ENCODE measurements at regions not wholly inside any gene's neighbourhood (a gene's known extent, or its start where the extent isn't known, plus 50 kb on each side); places are given as distances from the start of the nearest gene placed in this dataset.

DNA sequence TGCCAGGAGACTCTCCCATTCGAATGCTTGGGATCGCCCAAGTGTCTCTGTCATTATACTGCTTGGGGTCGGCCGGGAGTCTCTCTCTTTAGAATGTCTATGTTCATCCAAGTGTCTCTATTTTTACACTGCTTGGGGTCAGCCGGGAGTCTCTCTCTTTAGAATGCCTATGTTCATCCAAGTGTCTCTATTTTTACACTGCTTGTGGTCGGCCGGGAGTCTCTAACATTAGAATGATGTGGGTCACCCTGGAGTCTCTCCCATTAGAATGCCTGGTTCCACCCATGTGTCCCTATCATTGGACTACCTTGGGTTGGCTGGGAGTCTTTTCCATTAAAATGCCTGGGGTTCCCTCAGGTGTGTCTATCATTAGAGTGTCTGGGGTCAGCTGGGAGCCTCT is 2230.4 kb downstream of the TP53TG3F start:
- no peak for ATAC-seq (ENCODE audit: low FRiP score)
- WGBS, 2 donors, result 79 to 81% methylated on average over 7 of the region's 7 CpGs

DNA sequence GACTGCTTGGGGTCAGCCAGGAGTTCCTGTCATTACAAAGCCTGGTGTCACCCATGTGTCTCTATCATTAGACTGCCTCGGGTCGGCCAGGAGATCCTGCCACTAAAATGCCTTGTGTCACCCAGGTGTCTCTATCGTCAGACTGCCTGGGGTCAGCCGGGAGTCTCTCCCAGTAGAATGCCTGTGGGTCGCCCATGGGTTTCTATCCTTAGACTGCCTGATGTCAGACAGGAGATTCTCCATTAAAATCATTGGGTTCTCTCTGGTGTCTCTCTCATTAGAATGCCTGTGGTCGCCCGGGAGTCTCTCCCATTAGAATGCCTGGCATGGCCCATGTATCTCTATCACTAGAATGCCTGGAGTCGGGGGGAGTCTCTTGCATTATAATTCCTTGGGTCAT is 2231.0 kb downstream of the TP53TG3F start:
- intact Hi-C loops (cut with DNase I), result no loop called here
- DNase-seq, result no peak
- H3K9me3 ChIP-seq (ENCODE audit: control insufficient read depth, low read length), result peaks cover 3% of the 10 kb centered on the region
- no peaks in the 10 kb centered on the region for H3K4me1 ChIP-seq (ENCODE audit: control insufficient read depth in 1 of 2, insufficient read depth in 2 of 2, low read length in 2 of 2)
- no peaks in the 10 kb centered on the region for H3K27me3 ChIP-seq (ENCODE audit: control insufficient read depth in 1 of 2, insufficient read depth in 2 of 2, low read length in 1 of 2)
- no peaks in the 10 kb centered on the region for H3K36me3 ChIP-seq (ENCODE audit: control insufficient read depth in 1 of 2, insufficient read depth in 2 of 2, low read length in 1 of 2)
- WGBS, 2 donors, result 74 to 76% methylated on average over 8 of the region's 8 CpGs
- no peak overlapping the region for H3K27ac ChIP-seq (ENCODE audit: low read depth in 1 of 2, low read length in 2 of 2)
- H3K4me3 ChIP-seq (ENCODE audit: low read length in 2 of 2), result no peak overlapping the region
- no peak for ATAC-seq (ENCODE audit: low FRiP score)

More for the DNA sequence above, 2230.4 kb downstream of the TP53TG3F start:
- H3K4me3 ChIP-seq (ENCODE audit: low read length in 2 of 2), result no peak overlapping the region
- H3K4me1 ChIP-seq (ENCODE audit: control insufficient read depth in 1 of 2, insufficient read depth in 2 of 2, low read length in 2 of 2), result no peaks in the 10 kb centered on the region
- no peaks in the 10 kb centered on the region for H3K9me3 ChIP-seq (ENCODE audit: control insufficient read depth, low read length)
- no peak overlapping the region for H3K27ac ChIP-seq (ENCODE audit: low read depth in 1 of 2, low read length in 2 of 2)
- no peak for DNase-seq
- H3K36me3 ChIP-seq (ENCODE audit: control insufficient read depth in 1 of 2, insufficient read depth in 2 of 2, low read length in 1 of 2), result no peaks in the 10 kb centered on the region
- intact Hi-C loops (cut with DNase I), result no loop called here
- H3K27me3 ChIP-seq (ENCODE audit: control insufficient read depth in 1 of 2, insufficient read depth in 2 of 2, low read length in 1 of 2), result no peaks in the 10 kb centered on the region

DNA sequence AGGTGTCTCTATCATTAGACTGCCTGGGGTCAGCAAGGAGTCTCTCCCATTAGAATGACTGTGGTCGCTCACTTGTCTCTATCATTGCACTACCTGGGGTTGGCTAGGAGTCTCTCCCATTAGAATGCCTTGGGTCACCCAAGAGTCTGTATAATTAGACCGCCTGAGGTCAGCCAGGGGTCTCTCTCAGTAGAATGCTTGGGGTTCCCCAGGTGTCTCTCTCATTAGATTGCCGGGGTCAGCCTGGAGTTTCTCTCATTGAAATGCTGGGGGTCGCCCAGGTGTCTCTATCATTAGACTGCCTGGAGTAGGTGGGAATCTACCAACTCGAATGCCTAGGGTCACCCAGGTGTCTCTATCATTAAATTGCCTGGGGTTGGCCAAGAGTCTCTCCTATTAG is 2231.6 kb downstream of the TP53TG3F start:
- DNase-seq (no peak), ATAC-seq (ENCODE audit: low FRiP score) (no peak)
- no peaks in the 10 kb centered on the region for H3K27me3 ChIP-seq (ENCODE audit: control insufficient read depth in 1 of 2, insufficient read depth in 2 of 2, low read length in 1 of 2)
- intact Hi-C loops (cut with DNase I), result no loop called here
- H3K36me3 ChIP-seq (ENCODE audit: control insufficient read depth in 1 of 2, insufficient read depth in 2 of 2, low read length in 1 of 2), result no peaks in the 10 kb centered on the region
- no peaks in the 10 kb centered on the region for H3K4me1 ChIP-seq (ENCODE audit: control insufficient read depth in 1 of 2, insufficient read depth in 2 of 2, low read length in 2 of 2)
- no peak overlapping the region for H3K4me3 ChIP-seq (ENCODE audit: low read length in 2 of 2)
- no peak overlapping the region for H3K27ac ChIP-seq (ENCODE audit: low read depth in 1 of 2, low read length in 2 of 2)
- peaks cover 3% of the 10 kb centered on the region for H3K9me3 ChIP-seq (ENCODE audit: control insufficient read depth, low read length)
- WGBS, 2 donors, result 52 to 54% methylated on average over 5 of the region's 5 CpGs

DNA sequence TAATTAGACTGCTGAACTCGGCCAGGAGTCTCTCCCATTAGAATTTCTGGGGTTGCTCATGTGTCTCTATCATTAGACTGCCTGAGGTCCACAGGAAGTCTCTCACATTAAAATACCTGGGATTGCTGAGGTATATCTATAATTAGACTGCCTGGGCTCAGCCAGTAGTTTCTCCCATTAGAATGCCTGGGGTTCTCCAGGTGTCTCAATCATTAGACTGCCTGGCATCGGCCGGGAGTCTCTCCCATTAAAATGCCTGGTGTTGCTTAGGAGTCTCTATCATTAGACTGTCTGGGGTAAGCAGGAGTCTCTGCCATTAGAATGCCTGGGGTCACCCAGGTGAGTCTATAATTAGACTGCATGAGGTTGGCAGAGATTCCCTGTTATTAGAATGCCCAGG is 2233.4 kb downstream of the TP53TG3F start:
- Histone ChIP-seq H3K4me1 (ENCODE audit: control insufficient read depth in 1 of 2, insufficient read depth in 2 of 2, low read length in 2 of 2) (no peaks in the 10 kb centered on the region), H3K27ac (ENCODE audit: low read depth in 1 of 2, low read length in 2 of 2) (no peak overlapping the region), H3K9me3 (ENCODE audit: control insufficient read depth, low read length) (peaks cover 3% of the 10 kb centered on the region), H3K36me3 (ENCODE audit: control insufficient read depth in 1 of 2, insufficient read depth in 2 of 2, low read length in 1 of 2) (no peaks in the 10 kb centered on the region), H3K27me3 (ENCODE audit: control insufficient read depth in 1 of 2, insufficient read depth in 2 of 2, low read length in 1 of 2) (no peaks in the 10 kb centered on the region), H3K4me3 (ENCODE audit: low read length in 2 of 2) (no peak overlapping the region)
- intact Hi-C loops (cut with DNase I), result no loop called here
- no peak for ATAC-seq (ENCODE audit: low FRiP score)
- DNase-seq, result no peak
- 69 to 72% methylated on average over 3 of the region's 3 CpGs for WGBS, 2 donors

DNA sequence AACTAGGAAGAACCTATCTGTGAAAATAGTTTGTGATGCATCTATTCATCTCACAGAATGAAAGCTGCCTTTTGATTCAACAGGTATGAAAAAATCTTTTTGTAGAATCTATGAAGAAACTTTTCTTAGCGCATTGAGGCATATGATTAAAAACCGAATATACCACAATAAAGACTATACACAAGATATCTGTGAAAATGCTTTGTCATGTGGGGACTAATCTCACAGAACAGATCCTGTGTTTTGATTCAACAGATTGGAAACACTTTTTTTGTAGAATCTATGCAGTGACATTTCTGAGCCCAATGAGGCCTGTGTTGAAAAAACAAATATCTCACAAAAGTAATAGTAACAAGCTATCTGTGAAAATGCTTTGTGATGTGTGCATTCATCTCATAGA is 2247.5 kb downstream of the TP53TG3F start:
- no peaks in the 10 kb centered on the region for H3K36me3 ChIP-seq (ENCODE audit: control insufficient read depth in 1 of 2, insufficient read depth in 2 of 2, low read length in 1 of 2)
- no peaks in the 10 kb centered on the region for H3K9me3 ChIP-seq (ENCODE audit: control insufficient read depth, low read length)
- DNase-seq, result no peak
- intact Hi-C loops (cut with DNase I), result no loop called here
- H3K27ac ChIP-seq (ENCODE audit: low read depth in 1 of 2, low read length in 2 of 2), result no peak overlapping the region
- no peaks in the 10 kb centered on the region for H3K4me1 ChIP-seq (ENCODE audit: control insufficient read depth in 1 of 2, insufficient read depth in 2 of 2, low read length in 2 of 2)
- no peak for ATAC-seq (ENCODE audit: low FRiP score)
- 90 to 92% methylated on average over 2 of the region's 2 CpGs for WGBS, 2 donors
- H3K27me3 ChIP-seq (ENCODE audit: control insufficient read depth in 1 of 2, insufficient read depth in 2 of 2, low read length in 1 of 2), result no peaks in the 10 kb centered on the region
- no peak overlapping the region for H3K4me3 ChIP-seq (ENCODE audit: low read length in 2 of 2)

DNA sequence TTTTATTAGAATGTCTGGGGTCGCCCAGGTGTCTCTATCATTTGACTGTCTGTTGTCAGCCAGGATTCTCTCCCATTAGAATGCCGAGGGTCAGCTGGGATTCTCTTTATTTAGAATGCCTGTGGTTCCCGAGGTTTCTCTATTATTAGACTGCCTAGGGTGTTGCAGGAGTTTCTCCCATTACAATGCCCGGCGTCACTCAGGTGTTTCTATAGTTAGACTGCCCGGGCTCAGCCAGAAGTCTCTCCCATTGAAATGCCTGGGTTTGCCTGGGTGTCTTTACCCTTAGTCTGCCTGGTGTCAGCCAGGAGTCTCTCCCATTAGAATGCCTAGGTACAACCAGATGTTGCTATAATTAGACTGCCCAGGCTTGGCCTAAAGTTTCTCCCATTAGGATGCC is 2252.0 kb downstream of the TP53TG3F start:
- no peaks in the 10 kb centered on the region for H3K4me1 ChIP-seq (ENCODE audit: control insufficient read depth in 1 of 2, insufficient read depth in 2 of 2, low read length in 2 of 2)
- intact Hi-C loops (cut with DNase I), result no loop called here
- no peak overlapping the region for H3K4me3 ChIP-seq (ENCODE audit: low read length in 2 of 2)
- no peak overlapping the region for H3K27ac ChIP-seq (ENCODE audit: low read depth in 1 of 2, low read length in 2 of 2)
- no peak for ATAC-seq (ENCODE audit: low FRiP score)
- no peaks in the 10 kb centered on the region for H3K36me3 ChIP-seq (ENCODE audit: control insufficient read depth in 1 of 2, insufficient read depth in 2 of 2, low read length in 1 of 2)
- no peak for DNase-seq
- H3K9me3 ChIP-seq (ENCODE audit: control insufficient read depth, low read length), result peaks cover 2% of the 10 kb centered on the region
- no peaks in the 10 kb centered on the region for H3K27me3 ChIP-seq (ENCODE audit: control insufficient read depth in 1 of 2, insufficient read depth in 2 of 2, low read length in 1 of 2)
- 65% methylated on average over 6 of the region's 6 CpGs for WGBS, 2 donors

DNA sequence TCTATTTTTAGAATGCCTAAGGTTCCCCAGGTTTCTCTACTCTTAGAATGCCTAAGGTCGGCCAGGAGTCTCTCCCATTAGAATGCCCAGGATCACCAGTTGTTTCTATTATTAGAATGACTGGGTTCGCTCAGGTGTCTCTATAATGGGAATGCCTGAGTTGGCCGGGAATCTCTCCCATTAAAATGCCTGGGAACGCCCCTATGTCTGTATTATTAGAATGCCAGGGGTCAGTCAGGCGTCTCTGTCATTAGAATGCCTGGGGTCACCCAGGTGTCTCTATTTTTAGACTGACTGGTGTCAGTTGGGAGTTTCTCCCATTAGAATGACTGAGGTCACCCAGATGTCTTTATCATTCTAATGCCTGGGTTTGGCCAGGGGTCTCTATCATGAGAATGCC is 2252.5 kb downstream of the TP53TG3F start:
- 60 to 61% methylated on average over 5 of the region's 5 CpGs for WGBS, 2 donors
- DNase-seq (no peak), ATAC-seq (ENCODE audit: low FRiP score) (no peak)
- intact Hi-C loops (cut with DNase I), result no loop called here
- Histone ChIP-seq H3K9me3 (ENCODE audit: control insufficient read depth, low read length) (peaks cover 2% of the 10 kb centered on the region), H3K4me3 (ENCODE audit: low read length in 2 of 2) (no peak overlapping the region), H3K36me3 (ENCODE audit: control insufficient read depth in 1 of 2, insufficient read depth in 2 of 2, low read length in 1 of 2) (no peaks in the 10 kb centered on the region), H3K4me1 (ENCODE audit: control insufficient read depth in 1 of 2, insufficient read depth in 2 of 2, low read length in 2 of 2) (no peaks in the 10 kb centered on the region), H3K27ac (ENCODE audit: low read depth in 1 of 2, low read length in 2 of 2) (no peak overlapping the region), H3K27me3 (ENCODE audit: control insufficient read depth in 1 of 2, insufficient read depth in 2 of 2, low read length in 1 of 2) (no peaks in the 10 kb centered on the region)

DNA sequence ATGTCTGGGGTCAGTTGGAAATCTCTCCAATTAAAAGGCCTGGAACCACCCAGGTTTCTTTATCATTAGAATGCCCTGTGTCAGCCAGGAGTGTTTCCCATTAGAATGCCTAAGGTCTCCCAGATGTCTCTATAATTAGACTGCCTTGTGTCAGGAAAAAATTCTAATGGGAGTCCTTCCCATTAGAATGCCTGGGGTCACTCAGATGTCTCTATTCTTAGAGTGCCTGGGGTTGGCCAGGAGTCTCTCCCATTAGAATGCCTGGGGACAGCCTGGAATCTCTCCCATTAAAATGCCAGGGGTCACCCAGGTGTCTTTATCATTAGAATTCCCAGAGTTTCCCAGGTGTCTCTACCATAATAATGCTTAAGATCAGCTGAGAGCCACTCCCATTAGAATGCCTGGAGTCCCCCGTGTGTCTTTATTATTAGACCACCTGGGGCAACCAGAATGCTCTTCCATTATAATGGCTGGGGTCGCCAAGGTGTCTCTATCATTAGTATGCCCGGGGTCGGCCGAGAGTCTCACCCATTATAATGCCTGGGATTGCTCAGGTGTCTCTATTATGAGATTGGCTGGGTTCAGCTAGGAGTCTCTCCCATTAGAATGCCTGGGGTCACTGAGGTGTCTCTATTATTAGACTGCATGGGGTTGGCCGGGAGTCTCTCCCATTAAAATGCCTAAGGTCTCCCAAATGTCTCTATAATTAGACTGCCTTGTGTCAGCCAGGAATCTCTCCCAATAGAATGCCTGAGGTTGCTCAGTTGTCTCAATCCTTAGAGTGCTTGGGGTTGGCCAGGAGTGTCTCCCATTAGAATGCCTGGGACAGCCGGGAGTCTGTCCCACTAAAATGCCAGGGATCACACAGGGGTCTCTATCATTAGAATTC is 2254.6 kb downstream of the TP53TG3F start:
- H3K4me3 ChIP-seq (ENCODE audit: low read length in 2 of 2), result no peak overlapping the region
- H3K9me3 ChIP-seq (ENCODE audit: control insufficient read depth, low read length), result peaks cover 2% of the 10 kb centered on the region
- H3K36me3 ChIP-seq (ENCODE audit: control insufficient read depth in 1 of 2, insufficient read depth in 2 of 2, low read length in 1 of 2), result no peaks in the 10 kb centered on the region
- intact Hi-C loops (cut with DNase I), result no loop called here
- no peaks in the 10 kb centered on the region for H3K4me1 ChIP-seq (ENCODE audit: control insufficient read depth in 1 of 2, insufficient read depth in 2 of 2, low read length in 2 of 2)
- 67 to 72% methylated on average over 7 of the region's 7 CpGs for WGBS, 2 donors
- no peak overlapping the region for H3K27ac ChIP-seq (ENCODE audit: low read depth in 1 of 2, low read length in 2 of 2)
- DNase-seq, result no peak
- no peaks in the 10 kb centered on the region for H3K27me3 ChIP-seq (ENCODE audit: control insufficient read depth in 1 of 2, insufficient read depth in 2 of 2, low read length in 1 of 2)
- ATAC-seq (ENCODE audit: low FRiP score), result no peak

DNA sequence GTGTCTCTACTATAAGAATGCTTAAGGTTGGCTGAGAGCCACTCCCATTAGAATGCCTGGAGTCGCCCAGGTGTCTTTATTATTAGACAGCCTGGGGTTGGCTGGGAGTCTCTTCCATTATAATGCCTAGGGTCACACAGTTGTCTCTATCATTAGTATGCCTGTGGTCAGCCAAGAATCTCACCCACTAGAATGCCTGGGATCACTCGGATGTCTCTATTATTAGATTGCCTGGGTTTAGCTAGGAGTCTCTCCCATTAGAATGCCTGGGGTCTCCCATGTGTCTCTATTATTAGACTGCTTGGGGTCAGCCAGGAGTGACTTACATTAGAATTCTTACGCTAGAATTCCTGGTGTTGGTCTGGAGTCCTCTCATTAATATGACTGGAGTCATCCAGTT is 2255.3 kb downstream of the TP53TG3F start:
- no peak for DNase-seq
- no peak for ATAC-seq (ENCODE audit: low FRiP score)
- no peak overlapping the region for H3K27ac ChIP-seq (ENCODE audit: low read depth in 1 of 2, low read length in 2 of 2)
- peaks cover 2% of the 10 kb centered on the region for H3K9me3 ChIP-seq (ENCODE audit: control insufficient read depth, low read length)
- H3K36me3 ChIP-seq (ENCODE audit: control insufficient read depth in 1 of 2, insufficient read depth in 2 of 2, low read length in 1 of 2), result no peaks in the 10 kb centered on the region
- WGBS, 2 donors, result 55 to 71% methylated on average over 3 of the region's 3 CpGs
- H3K4me1 ChIP-seq (ENCODE audit: control insufficient read depth in 1 of 2, insufficient read depth in 2 of 2, low read length in 2 of 2), result no peaks in the 10 kb centered on the region
- no peak overlapping the region for H3K4me3 ChIP-seq (ENCODE audit: low read length in 2 of 2)
- intact Hi-C loops (cut with DNase I), result no loop called here
- no peaks in the 10 kb centered on the region for H3K27me3 ChIP-seq (ENCODE audit: control insufficient read depth in 1 of 2, insufficient read depth in 2 of 2, low read length in 1 of 2)

All from aorta (tissue), 5 donors.